Esophagus squamous epithelium (tissue), 4 donors: ENCODE measurements at regions not wholly inside any gene's neighbourhood (a gene's known extent, or its start where the extent isn't known, plus 50 kb on each side); places are given as distances from the start of the nearest gene placed in this dataset.

ENCODE experiments used
- CTCF ChIP-seq, 6 experiments: fragments of 450-650 bp in 4 of 6; fragments of 200-600 bp in 2 of 6; sonication (generic) in 2 of 6; IDR thresholded peaks; one replicate each; pipeline ENCODE4 v1.5.1; 2016 to 2019; ENCODE audit warnings: antibody characterized with exemption in 6 of 6, mild to moderate bottlenecking in 4 of 6, moderate library complexity in 4 of 6
- POLR2A ChIP-seq, 4 donors: fragments of 450-650 bp; IDR thresholded peaks; one replicate each; pipeline ENCODE4 v1.6.1; 2017; ENCODE audit warnings: antibody characterized with exemption in 4 of 4, mild to moderate bottlenecking in 4 of 4, moderate library complexity in 3 of 4

GRCh38 chr17:13776027-13776551 lies 174.4 kb upstream of the HS3ST3A1 start:
- TF ChIP-seq CTCF (IDR thresholded peaks at IDR 0.05) (no peak), POLR2A (IDR thresholded peaks at IDR 0.05) (no peak)
